HepG2 (cell line): ENCODE measurements at regions not wholly inside any gene's neighbourhood (a gene's known extent, or its start where the extent isn't known, plus 50 kb on each side); places are given as distances from the start of the nearest gene placed in this dataset.

Experiments
- ATAC-seq: fragments of 200-7000 bp; cut with Tn5 transposase; 3 replicates; pipeline ENCODE4 v1.9.1; 2020; ENCODE audit warnings: mild to moderate bottlenecking, moderate library complexity
- BruUV-seq: library from RNA; stranded (reverse); fragments of 400-500 nt; replicated peaks from 2 replicates; lab custom pipeline; 2021; lab: Mats Ljungman, UMichigan
- CTCF ChIA-PET: fragments of 300-600 bp; formaldehyde crosslinking; extraction: SDS; loops from one replicate; lab custom pipeline; 2021; ENCODE audit warnings: low total read pairs, inconsistent platforms, low intra/inter-chr PET ratio; lab: Yijun Ruan, JAX
- POLR2A ChIA-PET: fragments of 350-600 bp; sonication (Branson Sonifier 250); formaldehyde crosslinking; loops from one replicate; lab custom pipeline; 2020; ENCODE audit warnings: antibody characterized with exemption, inconsistent platforms; lab: Yijun Ruan, JAX
- DNase-seq: peaks from one replicate; pipeline ENCODE4 v3.0.0-alpha.2; 2015; ENCODE audit warnings: low spot score
- FAIRE-seq: peaks from 3 replicates; lab custom pipeline; 2011; peaks lifted over from hg19 to GRCh38; lab: Jason Lieb, UNC
- H2AFZ ChIP-seq: one replicate; pipeline ENCODE4 v1.6.1; 2011; ENCODE audit warnings: low read length, inconsistent platforms
- H3K27ac ChIP-seq: fragments of 300-600 bp; 3 replicates; pipeline ENCODE4 v1.8.0; 2011; ENCODE audit warnings: mixed run types, mild to moderate bottlenecking, mixed read lengths, low read length, inconsistent platforms; ENCODE audit not compliant: insufficient read depth; ENCODE audit errors: extremely low read length
- H3K27me3 ChIP-seq, 2 experiments: fragments of 200-600 bp in 1 of 2; 2 replicates in 1 of 2; 3 replicates in 1 of 2; pipeline versions ENCODE4 v1.6.0 to v1.8.0; 2011; ENCODE audit warnings: low read length in 2 of 2, mild to moderate bottlenecking in 2 of 2, moderate library complexity in 2 of 2, inconsistent platforms in 1 of 2; ENCODE audit not compliant: insufficient read depth in 2 of 2, control insufficient read depth in 1 of 2
- H3K36me3 ChIP-seq, 2 experiments: fragments of 200-600 bp in 1 of 2; replicated peaks in 1 of 2; 2 replicates in 1 of 2; 3 replicates in 1 of 2; pipeline versions ENCODE4 v1.5.1 to v1.8.0; 2011; ENCODE audit warnings: low read length in 2 of 2, inconsistent platforms in 1 of 2; ENCODE audit not compliant: insufficient read depth in 2 of 2, control insufficient read depth in 1 of 2
- H3K4me1 ChIP-seq: 2 replicates; pipeline ENCODE4 v1.5.1; 2012; ENCODE audit warnings: low read length, inconsistent platforms; ENCODE audit not compliant: insufficient read depth
- H3K4me2 ChIP-seq: 2 replicates; pipeline ENCODE4 v1.6.0; 2011; ENCODE audit warnings: low read depth, low read length, inconsistent platforms
- H3K4me3 ChIP-seq, 3 experiments: fragments of 200-600 bp in 1 of 3; sonication (generic), shearing (Covaris generic) in 1 of 3; replicated peaks in 1 of 3; 2 replicates each; pipeline ENCODE4 v1.5.1; 2011 to 2016; ENCODE audit warnings: low read length in 3 of 3, inconsistent platforms in 2 of 3, low read depth in 2 of 3, mild to moderate bottlenecking in 2 of 3, control low read depth in 1 of 3, mixed read lengths in 1 of 3; ENCODE audit not compliant: insufficient read depth in 1 of 3
- H3K79me2 ChIP-seq: one replicate; pipeline ENCODE4 v1.6.1; 2011; ENCODE audit warnings: low read length, inconsistent platforms; ENCODE audit not compliant: insufficient read depth
- H3K9ac ChIP-seq: 2 replicates; pipeline ENCODE4 v1.6.0; 2011; ENCODE audit warnings: mild to moderate bottlenecking, low read depth, low read length, inconsistent platforms; ENCODE audit not compliant: insufficient read depth
- H3K9me3 ChIP-seq: 2 replicates; pipeline ENCODE4 v1.5.1; 2012; ENCODE audit warnings: mild to moderate bottlenecking, low read length
- H4K20me1 ChIP-seq: 2 replicates; pipeline ENCODE4 v1.6.0; 2011; ENCODE audit warnings: inconsistent platforms, mild to moderate bottlenecking, low read length, moderate library complexity; ENCODE audit not compliant: insufficient read depth
- ATF7 ChIP-seq, 2 experiments: fragments of 450-650 bp in 1 of 2; sonication (generic) in 1 of 2; formaldehyde crosslinking in 1 of 2; IDR thresholded peaks; 2 replicates each; pipeline versions ENCODE4 v1.4.0 to v1.6.1; 2016 to 2020; ENCODE audit warnings: antibody characterized with exemption in 1 of 2, mild to moderate bottlenecking in 1 of 2, missing genetic modification reagents in 1 of 2
- DRAP1 ChIP-seq: IDR thresholded peaks from 2 replicates; pipeline ENCODE4 v1.6.1; 2016; ENCODE audit warnings: missing genetic modification reagents, missing compliant biosample characterization
- E2F2 ChIP-seq: sonication (generic); formaldehyde crosslinking; IDR thresholded peaks from 2 replicates; pipeline ENCODE4 v1.4.0; 2020; ENCODE audit warnings: missing genetic modification reagents, borderline replicate concordance
- ELF1 ChIP-seq: sonication (generic); formaldehyde crosslinking; IDR thresholded peaks from 2 replicates; pipeline ENCODE4 v1.4.0; 2020; ENCODE audit warnings: missing genetic modification reagents
- FUBP1 ChIP-seq: sonication (generic); formaldehyde crosslinking; IDR thresholded peaks from 2 replicates; pipeline ENCODE4 v1.5.1; 2020; ENCODE audit warnings: missing genetic modification reagents, mild to moderate bottlenecking, borderline replicate concordance
- PAWR ChIP-seq: sonication (generic); formaldehyde crosslinking; IDR thresholded peaks from 2 replicates; pipeline ENCODE4 v1.4.0; 2020; ENCODE audit warnings: missing genetic modification reagents, mild to moderate bottlenecking, borderline replicate concordance
- TCF7L2 ChIP-seq: IDR thresholded peaks from 2 replicates; pipeline ENCODE4 v1.6.1; 2011; ENCODE audit warnings: mild to moderate bottlenecking, low read depth, low read length, moderate library complexity
- YY1 ChIP-seq: IDR thresholded peaks from 2 replicates; pipeline ENCODE4 v1.6.1; 2011; ENCODE audit warnings: low read length, low read depth, moderate library complexity, mild to moderate bottlenecking; ENCODE audit not compliant: insufficient read depth, insufficient replicate concordance
- ZFP41 ChIP-seq: sonication (generic); formaldehyde crosslinking; IDR thresholded peaks from 2 replicates; pipeline ENCODE4 v1.4.0; 2020; ENCODE audit warnings: mild to moderate bottlenecking, missing genetic modification reagents, borderline replicate concordance
- ZNF660 ChIP-seq: sonication (generic); formaldehyde crosslinking; IDR thresholded peaks from 2 replicates; pipeline ENCODE4 v1.5.1; 2020; ENCODE audit warnings: mild to moderate bottlenecking, low read depth, missing genetic modification reagents, borderline replicate concordance
- ZNF775 ChIP-seq: sonication (generic); formaldehyde crosslinking; IDR thresholded peaks from 2 replicates; pipeline ENCODE4 v1.4.0; 2020; ENCODE audit warnings: missing genetic modification reagents, mild to moderate bottlenecking, moderate library complexity, borderline replicate concordance
- ZSCAN22 ChIP-seq: sonication (generic); formaldehyde crosslinking; IDR thresholded peaks from 2 replicates; pipeline ENCODE4 v1.4.0; 2020; ENCODE audit warnings: mild to moderate bottlenecking, missing genetic modification reagents
- WGBS: methylation state at CpG from one replicate; pipeline ENCODE4 v1.1.6; 2017; ENCODE audit warnings: low lambda C conversion rate; 5-methylcytosine and 5-hydroxymethylcytosine counted together
- in situ Hi-C: cut with HindIII; loops from 2 replicates; pipeline ENCODE4 v1.10.0; 2017; ENCODE audit warnings: low pct_unique_long_range_greater_than_20kb; ENCODE audit not compliant: extremely low pct_ligation_motif_present
- intact Hi-C: fragments of 100-400 bp; cut with micrococcal nuclease; formaldehyde crosslinking; loops from one replicate; pipeline ENCODE4 v1.10.0; 2022; ENCODE audit not compliant: unreplicated experiment

GRCh38 chr4:155076256-155076785 is 132.1 kb upstream of the NPY2R start:
- Histone ChIP-seq H3K79me2 (no peaks in the 10 kb centered on the region), H3K4me2 (no peak overlapping the region), H3K4me1 (no peaks in the 10 kb centered on the region), H3K4me3 (no peak overlapping the region), H3K27ac (no peak overlapping the region), H2AFZ (no peak overlapping the region), H3K36me3 (no peaks in the 10 kb centered on the region), H3K9me3 (no peaks in the 10 kb centered on the region)
- ChIA-PET CTCF (no interaction called here), POLR2A (no interaction called here)
- 2% methylated on average over 3 of the region's 3 CpGs for WGBS
- no peak for FAIRE-seq
- DNase-seq, result no peak
- in situ Hi-C loops, result no loop called here
- TF ChIP-seq ATF7 (IDR thresholded peaks at IDR 0.05), result 0 out of 2 replicates have a peak, but pooled peaks have one; percentile 8
- TF ChIP-seq ATF7 (CRISPR knock-in tag; IDR thresholded peaks at IDR 0.05), result no peak
- no peak for TF ChIP-seq ZNF660 (CRISPR knock-in tag)
- TF ChIP-seq, all 625 proteins: peak for 1
- ATAC-seq, result no peak
- intact Hi-C loops, result no loop called here
- H3K9ac ChIP-seq, result no peak overlapping the region
- no peaks in the 10 kb centered on the region for H4K20me1 ChIP-seq
- no peaks in the 10 kb centered on the region for H3K27me3 ChIP-seq
- no TSS peak for BruUV-seq

- WGBS, result 0% methylated on average over 2 of the region's 2 CpGs
- DNase-seq, result no peak
- intact Hi-C loops, result no loop called here
- no peak overlapping the region for H3K27ac ChIP-seq
- ChIA-PET CTCF (no interaction called here), POLR2A (no interaction called here)
- in situ Hi-C loops, result no loop called here
- no peak for ATAC-seq
- no peaks in the 10 kb centered on the region for H3K27me3 ChIP-seq
- no peaks in the 10 kb centered on the region for H4K20me1 ChIP-seq
- no peak overlapping the region for H3K4me3 ChIP-seq
- H3K9me3 ChIP-seq, result no peaks in the 10 kb centered on the region
- no peaks in the 10 kb centered on the region for H3K79me2 ChIP-seq
- H3K36me3 ChIP-seq, result no peaks in the 10 kb centered on the region
- no TSS peak for BruUV-seq
- H3K4me1 ChIP-seq, result no peaks in the 10 kb centered on the region
- no peak overlapping the region for H2AFZ ChIP-seq
- TF ChIP-seq E2F2 (CRISPR knock-in tag) (no peak), FUBP1 (CRISPR knock-in tag) (no peak), ZFP41 (no peak), ZNF775 (no peak), PAWR (CRISPR knock-in tag) (no peak), TCF7L2 (no peak), YY1 (no peak), ZSCAN22 (CRISPR knock-in tag) (no peak), DRAP1 (CRISPR knock-in tag) (no peak), ELF1 (no peak)
- no peak overlapping the region for H3K9ac ChIP-seq
- H3K4me2 ChIP-seq, result no peak overlapping the region
- FAIRE-seq, result no peak
These were observed 130.8 kb upstream of the NPY2R start for GRCh38 chr4:155077452-155078229.
